BLaER1 treated with 17β-estradiol and CSF1 and Interleukin-3, amounts not matched to agents 10 nM and 100 nM (cell line): ENCODE measurements at regions not wholly inside any gene's neighbourhood (a gene's known extent, or its start where the extent isn't known, plus 50 kb on each side); places are given as distances from the start of the nearest gene placed in this dataset.

Experiments
- H3K27ac ChIP-seq, 11 experiments: shearing (Covaris generic); formaldehyde crosslinking; 2 replicates each; pipeline ENCODE4 v1.8.1; 2022
- H3K27me3 ChIP-seq, 11 experiments: shearing (Covaris generic); formaldehyde crosslinking; 2 replicates each; pipeline ENCODE4 v1.8.1; 2022
- H3K36me3 ChIP-seq, 11 experiments: shearing (Covaris generic); formaldehyde crosslinking; 2 replicates each; pipeline ENCODE4 v1.8.1; 2022
- H3K4me1 ChIP-seq, 10 experiments: shearing (Covaris generic); formaldehyde crosslinking; 2 replicates each; pipeline ENCODE4 v1.8.1; 2022
- H3K4me2 ChIP-seq, 11 experiments: shearing (Covaris generic); formaldehyde crosslinking; 2 replicates each; pipeline ENCODE4 v1.8.1; 2022
- H3K4me3 ChIP-seq, 10 experiments: shearing (Covaris generic); formaldehyde crosslinking; 2 replicates each; pipeline ENCODE4 v1.8.1; 2022
- H3K9ac ChIP-seq, 11 experiments: shearing (Covaris generic); formaldehyde crosslinking; 2 replicates each; pipeline ENCODE4 v1.8.1; 2022
- H3K9me3 ChIP-seq, 11 experiments: shearing (Covaris generic); formaldehyde crosslinking; replicated peaks in 1 of 11; 2 replicates each; pipeline ENCODE4 v1.8.1; 2022
- H4K20me1 ChIP-seq, 11 experiments: shearing (Covaris generic); formaldehyde crosslinking; 2 replicates each; pipeline ENCODE4 v1.8.1; 2022
- Cebpa-rat ChIP-seq, 11 experiments: shearing (Covaris generic); IDR thresholded peaks; 2 replicates each; pipeline ENCODE4 v1.8.1; 2022

DNA sequence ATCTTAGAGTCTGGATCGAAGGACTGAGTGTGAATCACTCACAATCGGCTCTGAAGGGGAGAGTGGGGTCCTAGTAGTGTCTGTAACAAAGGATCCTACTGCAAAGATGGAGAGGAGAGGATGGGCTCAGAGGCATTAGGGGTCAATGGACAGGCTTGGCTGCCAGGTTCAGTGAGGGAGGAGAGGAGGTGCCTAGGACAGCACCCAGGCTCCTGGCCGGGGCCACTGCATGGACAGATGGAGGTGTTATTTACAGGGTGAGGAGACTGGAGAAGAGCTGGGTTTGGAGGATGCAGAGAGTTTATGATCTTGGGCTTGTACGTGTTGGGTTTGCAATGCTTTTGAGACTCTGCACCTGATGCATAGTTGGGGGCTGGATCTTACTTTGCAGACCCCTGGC, 658.9 kb downstream of the PTPRU start:
- no peak for TF ChIP-seq Cebpa-rat (IDR thresholded peaks at IDR 0.05)
- no peak overlapping the region for H3K27ac ChIP-seq
- no peaks in the 10 kb centered on the region for H3K36me3 ChIP-seq
- H3K4me1 ChIP-seq, result peaks cover 0 to 27% (median 6%) of the 10 kb centered on the region in 10 experiments; a peak in 9 of 20 replicates
- no peak overlapping the region for H3K4me2 ChIP-seq
- H4K20me1 ChIP-seq, result no peaks in the 10 kb centered on the region
- H3K4me3 ChIP-seq, result no peak overlapping the region
- no peak overlapping the region for H3K9ac ChIP-seq
- H3K27me3 ChIP-seq, result no peaks in the 10 kb centered on the region
- no peaks in the 10 kb centered on the region for H3K9me3 ChIP-seq

DNA sequence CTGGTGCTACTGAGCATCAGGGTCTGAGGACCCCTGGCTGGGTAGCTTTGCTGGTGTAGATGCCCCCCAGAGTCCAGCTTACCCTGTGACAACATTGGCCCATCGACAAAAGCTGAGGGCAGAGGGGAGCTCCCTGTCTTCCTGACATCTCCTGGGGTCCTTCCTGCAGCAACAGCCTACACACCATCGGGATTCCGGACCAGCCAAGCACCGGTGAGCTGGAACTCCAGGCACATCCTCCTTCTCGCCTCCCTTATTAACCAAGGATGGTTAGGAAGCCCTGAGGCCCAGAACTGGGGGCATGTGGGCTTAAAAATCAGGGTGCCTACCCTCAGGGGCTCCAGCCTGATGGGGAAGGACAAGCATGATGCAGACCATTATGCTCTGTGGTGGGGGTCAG, 658.0 kb downstream of the PTPRU start:
- Histone ChIP-seq H3K4me2 (no peak overlapping the region), H3K4me1 (peaks cover 0 to 27% (median 6%) of the 10 kb centered on the region in 10 experiments; a peak in 9 of 20 replicates), H3K27me3 (no peaks in the 10 kb centered on the region), H3K27ac (no peak overlapping the region), H3K4me3 (no peak overlapping the region), H3K9ac (no peak overlapping the region), H3K9me3 (no peaks in the 10 kb centered on the region), H3K36me3 (no peaks in the 10 kb centered on the region), H4K20me1 (no peaks in the 10 kb centered on the region)
- no peak for TF ChIP-seq Cebpa-rat (IDR thresholded peaks at IDR 0.05)

GRCh38 chr1:29893806-29894205, 657.5 kb downstream of the PTPRU start:
- no peaks in the 10 kb centered on the region for H4K20me1 ChIP-seq
- H3K9ac ChIP-seq, result no peak overlapping the region
- H3K4me1 ChIP-seq, result peaks cover 0 to 22% (median 6%) of the 10 kb centered on the region in 10 experiments; a peak in 9 of 20 replicates
- no peaks in the 10 kb centered on the region for H3K27me3 ChIP-seq
- H3K9me3 ChIP-seq, result no peaks in the 10 kb centered on the region
- no peak for TF ChIP-seq Cebpa-rat (IDR thresholded peaks at IDR 0.05)
- H3K36me3 ChIP-seq, result no peaks in the 10 kb centered on the region
- H3K4me3 ChIP-seq, result no peak overlapping the region
- H3K27ac ChIP-seq, result no peak overlapping the region
- no peak overlapping the region for H3K4me2 ChIP-seq

- Histone ChIP-seq H3K4me1 (peaks cover 0 to 18% (median 6%) of the 10 kb centered on the region in 10 experiments; a peak in 9 of 20 replicates), H3K9me3 (no peaks in the 10 kb centered on the region), H3K36me3 (no peaks in the 10 kb centered on the region), H3K27ac (no peak overlapping the region), H3K9ac (no peak overlapping the region), H4K20me1 (no peaks in the 10 kb centered on the region), H3K4me3 (no peak overlapping the region), H3K27me3 (no peaks in the 10 kb centered on the region), H3K4me2 (no peak overlapping the region)
- TF ChIP-seq Cebpa-rat (IDR thresholded peaks at IDR 0.05), result no peak
Measured at GRCh38 chr1:29893046-29893723, 656.9 kb downstream of the PTPRU start.

DNA sequence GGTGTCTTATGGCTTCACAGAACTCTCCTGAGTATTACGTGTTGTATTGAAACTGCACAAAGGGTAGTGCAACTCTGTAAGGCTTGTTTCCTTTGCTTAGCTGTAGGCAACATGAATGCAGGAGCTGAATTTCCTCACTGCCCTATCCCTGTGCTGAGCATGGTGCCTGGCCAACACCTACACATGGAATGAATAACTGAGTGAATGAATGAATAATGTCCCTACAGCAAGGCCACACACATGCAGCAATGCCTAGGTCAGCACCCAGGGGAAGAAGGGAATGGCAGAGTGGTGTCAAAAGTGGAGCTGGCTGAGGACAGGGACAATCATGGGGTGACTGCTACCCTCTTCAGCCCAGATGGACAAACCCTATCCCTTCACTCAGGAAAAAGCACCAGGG, 655.9 kb downstream of the PTPRU start:
- Histone ChIP-seq H4K20me1 (no peaks in the 10 kb centered on the region), H3K9ac (no peak overlapping the region), H3K27me3 (no peaks in the 10 kb centered on the region), H3K4me1 (peaks cover 0 to 9% (median 5%) of the 10 kb centered on the region in 10 experiments; a peak in 9 of 20 replicates), H3K36me3 (no peaks in the 10 kb centered on the region), H3K4me2 (no peak overlapping the region), H3K27ac (no peak overlapping the region), H3K4me3 (no peak overlapping the region), H3K9me3 (no peaks in the 10 kb centered on the region)
- no peak for TF ChIP-seq Cebpa-rat (IDR thresholded peaks at IDR 0.05)

- Histone ChIP-seq H3K27me3 (no peaks in the 10 kb centered on the region), H3K36me3 (no peaks in the 10 kb centered on the region), H4K20me1 (no peaks in the 10 kb centered on the region), H3K9ac (no peak overlapping the region), H3K4me1 (no peaks in the 10 kb centered on the region), H3K27ac (no peak overlapping the region), H3K4me3 (no peak overlapping the region), H3K4me2 (no peak overlapping the region), H3K9me3 (no peaks in the 10 kb centered on the region)
- no peak for TF ChIP-seq Cebpa-rat (IDR thresholded peaks at IDR 0.05)
Measured at GRCh38 chr1:29890201-29890959, 654.1 kb downstream of the PTPRU start.

DNA sequence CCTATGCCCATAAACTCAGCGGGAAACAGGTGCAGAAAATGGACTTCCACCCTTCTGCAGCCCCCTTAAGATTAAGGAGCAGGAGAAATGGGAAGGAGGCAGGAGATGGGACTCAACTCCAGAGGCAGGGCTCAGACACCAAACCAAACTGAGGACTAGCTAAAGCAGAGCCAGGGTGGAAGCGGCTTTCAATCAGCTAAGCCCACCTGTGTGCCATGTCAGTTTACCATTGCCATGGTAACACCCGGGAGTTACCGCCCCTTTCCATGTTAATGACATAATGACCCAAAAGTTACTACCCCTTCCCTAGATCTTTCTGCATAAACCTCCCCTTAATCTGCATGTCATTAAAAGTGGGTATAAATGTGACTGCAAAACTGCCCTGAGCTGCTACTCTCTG, 653.5 kb downstream of the PTPRU start:
- Histone ChIP-seq H3K36me3 (no peaks in the 10 kb centered on the region), H3K9ac (no peak overlapping the region), H3K27ac (no peak overlapping the region), H4K20me1 (no peaks in the 10 kb centered on the region), H3K27me3 (no peaks in the 10 kb centered on the region), H3K9me3 (no peaks in the 10 kb centered on the region), H3K4me1 (no peaks in the 10 kb centered on the region), H3K4me3 (no peak overlapping the region), H3K4me2 (no peak overlapping the region)
- no peak for TF ChIP-seq Cebpa-rat (IDR thresholded peaks at IDR 0.05)

GRCh38 chr1:29884740-29885139, 648.4 kb downstream of the PTPRU start:
- Histone ChIP-seq H4K20me1 (no peaks in the 10 kb centered on the region), H3K27me3 (no peaks in the 10 kb centered on the region), H3K27ac (no peak overlapping the region), H3K4me2 (no peak overlapping the region), H3K4me1 (no peaks in the 10 kb centered on the region), H3K9ac (no peak overlapping the region), H3K36me3 (no peaks in the 10 kb centered on the region), H3K9me3 (no peaks in the 10 kb centered on the region), H3K4me3 (no peak overlapping the region)
- TF ChIP-seq Cebpa-rat (IDR thresholded peaks at IDR 0.05), result no peak

DNA sequence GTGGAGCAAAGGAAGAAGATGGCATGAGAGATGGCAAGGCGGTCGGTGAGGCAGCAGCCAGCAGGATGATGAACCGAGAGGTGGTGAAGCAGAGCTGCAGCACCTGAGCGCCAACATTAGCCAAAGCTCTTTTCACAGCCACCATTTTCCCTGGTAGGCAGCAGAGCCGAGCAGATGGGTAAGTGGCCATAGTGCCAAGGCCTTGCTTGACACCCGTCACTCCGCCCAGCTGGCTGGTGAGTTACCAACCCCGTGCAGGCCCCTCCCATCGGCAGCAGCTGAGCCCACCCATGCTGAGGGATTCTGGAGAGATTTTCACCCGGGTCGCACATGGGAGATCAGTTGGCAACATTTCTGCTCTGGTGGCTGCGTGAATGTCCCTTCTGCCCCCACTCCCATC, 647.7 kb downstream of the PTPRU start:
- Histone ChIP-seq H3K9ac (no peak overlapping the region), H3K36me3 (no peaks in the 10 kb centered on the region), H3K4me1 (no peaks in the 10 kb centered on the region), H3K27ac (no peak overlapping the region), H3K27me3 (no peaks in the 10 kb centered on the region), H3K4me2 (no peak overlapping the region), H3K4me3 (no peak overlapping the region), H4K20me1 (no peaks in the 10 kb centered on the region), H3K9me3 (no peaks in the 10 kb centered on the region)
- no peak for TF ChIP-seq Cebpa-rat (IDR thresholded peaks at IDR 0.05)

DNA sequence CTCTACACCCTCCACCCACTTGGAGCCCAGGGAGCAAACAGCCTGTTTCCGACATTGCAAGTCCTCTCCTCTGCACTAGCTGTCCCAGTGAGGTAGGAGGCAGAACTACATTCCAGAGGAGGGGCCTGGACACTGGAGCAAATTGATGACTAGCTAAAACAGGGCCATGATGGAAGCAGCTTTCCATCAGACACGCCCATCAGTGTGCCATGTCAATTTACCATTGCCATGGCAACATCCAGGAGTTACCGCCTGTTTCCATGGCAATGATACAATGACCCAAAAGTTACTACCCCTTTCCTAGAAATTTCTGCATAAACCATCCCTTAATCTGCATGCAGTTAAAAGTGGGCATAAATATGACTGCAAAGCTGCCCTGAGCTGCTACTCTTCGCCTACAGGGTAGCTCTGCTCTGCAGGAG, 647.1 kb downstream of the PTPRU start:
- no peak for TF ChIP-seq Cebpa-rat (IDR thresholded peaks at IDR 0.05)
- no peaks in the 10 kb centered on the region for H4K20me1 ChIP-seq
- H3K9ac ChIP-seq, result no peak overlapping the region
- H3K9me3 ChIP-seq, result no peaks in the 10 kb centered on the region
- H3K4me2 ChIP-seq, result no peak overlapping the region
- H3K4me3 ChIP-seq, result no peak overlapping the region
- H3K36me3 ChIP-seq, result no peaks in the 10 kb centered on the region
- no peaks in the 10 kb centered on the region for H3K27me3 ChIP-seq
- H3K27ac ChIP-seq, result no peak overlapping the region
- no peaks in the 10 kb centered on the region for H3K4me1 ChIP-seq
